ENCODE measurements at regions not wholly inside any gene's neighbourhood (a gene's known extent, or its start where the extent isn't known, plus 50 kb on each side); places are given as distances from the start of the nearest gene placed in this dataset.

DNA sequence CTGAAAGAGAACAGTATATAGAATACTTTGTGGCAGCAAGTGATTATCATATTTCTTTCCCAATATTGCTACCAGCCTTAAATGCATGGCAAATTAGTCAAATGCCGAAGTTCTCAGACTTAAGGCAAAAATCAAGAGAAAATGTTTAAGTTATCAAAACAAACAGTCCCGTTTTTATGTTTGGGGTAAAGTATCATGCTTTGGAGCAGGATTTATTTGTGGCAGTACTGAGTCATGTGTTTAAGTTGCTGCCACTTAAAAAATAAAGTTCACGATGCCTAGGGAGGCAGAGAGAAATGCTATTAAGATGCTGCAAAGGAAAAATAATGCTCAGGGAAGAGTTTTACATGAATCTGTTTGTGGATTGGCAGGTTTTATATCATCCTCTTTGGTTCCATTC lies 417.4 kb upstream of the MDFIC2 start:
- no peak for TF ChIP-seq ELF4 (CRISPR knock-in tag; IDR thresholded peaks at IDR 0.05; ENCODE audit: low read depth)
- TF ChIP-seq ESRRA (CRISPR knock-in tag; IDR thresholded peaks at IDR 0.05; ENCODE audit: borderline replicate concordance) = no peak
- TF ChIP-seq NFE2L1 (CRISPR knock-in tag; IDR thresholded peaks at IDR 0.05) = no peak
- TF ChIP-seq, protein P1, sequence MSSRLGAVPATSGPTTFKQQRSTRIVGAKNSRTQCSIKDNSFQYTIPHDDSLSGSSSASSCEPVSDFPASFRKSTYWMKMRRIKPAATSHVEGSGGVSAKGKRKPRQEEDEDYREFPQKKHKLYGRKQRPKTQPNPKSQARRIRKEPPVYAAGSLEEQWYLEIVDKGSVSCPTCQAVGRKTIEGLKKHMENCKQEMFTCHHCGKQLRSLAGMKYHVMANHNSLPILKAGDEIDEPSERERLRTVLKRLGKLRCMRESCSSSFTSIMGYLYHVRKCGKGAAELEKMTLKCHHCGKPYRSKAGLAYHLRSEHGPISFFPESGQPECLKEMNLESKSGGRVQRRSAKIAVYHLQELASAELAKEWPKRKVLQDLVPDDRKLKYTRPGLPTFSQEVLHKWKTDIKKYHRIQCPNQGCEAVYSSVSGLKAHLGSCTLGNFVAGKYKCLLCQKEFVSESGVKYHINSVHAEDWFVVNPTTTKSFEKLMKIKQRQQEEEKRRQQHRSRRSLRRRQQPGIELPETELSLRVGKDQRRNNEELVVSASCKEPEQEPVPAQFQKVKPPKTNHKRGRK (CRISPR knock-in tag; IDR thresholded peaks at IDR 0.05; ENCODE audit: borderline replicate concordance) = no peak
- TF ChIP-seq, protein P2, sequence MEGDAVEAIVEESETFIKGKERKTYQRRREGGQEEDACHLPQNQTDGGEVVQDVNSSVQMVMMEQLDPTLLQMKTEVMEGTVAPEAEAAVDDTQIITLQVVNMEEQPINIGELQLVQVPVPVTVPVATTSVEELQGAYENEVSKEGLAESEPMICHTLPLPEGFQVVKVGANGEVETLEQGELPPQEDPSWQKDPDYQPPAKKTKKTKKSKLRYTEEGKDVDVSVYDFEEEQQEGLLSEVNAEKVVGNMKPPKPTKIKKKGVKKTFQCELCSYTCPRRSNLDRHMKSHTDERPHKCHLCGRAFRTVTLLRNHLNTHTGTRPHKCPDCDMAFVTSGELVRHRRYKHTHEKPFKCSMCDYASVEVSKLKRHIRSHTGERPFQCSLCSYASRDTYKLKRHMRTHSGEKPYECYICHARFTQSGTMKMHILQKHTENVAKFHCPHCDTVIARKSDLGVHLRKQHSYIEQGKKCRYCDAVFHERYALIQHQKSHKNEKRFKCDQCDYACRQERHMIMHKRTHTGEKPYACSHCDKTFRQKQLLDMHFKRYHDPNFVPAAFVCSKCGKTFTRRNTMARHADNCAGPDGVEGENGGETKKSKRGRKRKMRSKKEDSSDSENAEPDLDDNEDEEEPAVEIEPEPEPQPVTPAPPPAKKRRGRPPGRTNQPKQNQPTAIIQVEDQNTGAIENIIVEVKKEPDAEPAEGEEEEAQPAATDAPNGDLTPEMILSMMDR (IDR thresholded peaks at IDR 0.05) = no peak
- no peak for TF ChIP-seq CREB1 (CRISPR knock-in tag; IDR thresholded peaks at IDR 0.05)
- no peak for TF ChIP-seq ZBTB21 (CRISPR knock-in tag; IDR thresholded peaks at IDR 0.05; ENCODE audit: borderline replicate concordance)
- no peak for TF ChIP-seq IRF2 (CRISPR knock-in tag; IDR thresholded peaks at IDR 0.05; ENCODE audit: borderline replicate concordance, low read depth)
- TF ChIP-seq SMAD3 (CRISPR knock-in tag; IDR thresholded peaks at IDR 0.05; ENCODE audit: borderline replicate concordance) = no peak
- TF ChIP-seq, protein P3, sequence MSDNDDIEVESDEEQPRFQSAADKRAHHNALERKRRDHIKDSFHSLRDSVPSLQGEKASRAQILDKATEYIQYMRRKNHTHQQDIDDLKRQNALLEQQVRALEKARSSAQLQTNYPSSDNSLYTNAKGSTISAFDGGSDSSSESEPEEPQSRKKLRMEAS (CRISPR knock-in tag; IDR thresholded peaks at IDR 0.05) = no peak

All from WTC11 (cell line).